GM23248 (cell line): ENCODE measurements at regions not wholly inside any gene's neighbourhood (a gene's known extent, or its start where the extent isn't known, plus 50 kb on each side); places are given as distances from the start of the nearest gene placed in this dataset.

ENCODE experiments used
- DNase-seq: peaks from one replicate; pipeline ENCODE4 v3.0.0-alpha.2; 2015
- H2AFZ ChIP-seq: fragments of 200-600 bp; sonication (generic); 2 replicates; pipeline ENCODE4 v1.6.1; 2016; ENCODE audit warnings: antibody characterized with exemption
- H3F3A ChIP-seq: fragments of 200-600 bp; sonication (generic); 2 replicates; pipeline ENCODE4 v1.6.1; 2016; ENCODE audit warnings: mild to moderate bottlenecking, antibody characterized with exemption, mixed run types; ENCODE audit not compliant: insufficient read depth
- H3K27ac ChIP-seq: fragments of 200-600 bp; sonication (generic); 2 replicates; pipeline ENCODE4 v1.5.1; 2016; ENCODE audit warnings: mild to moderate bottlenecking
- H3K27me3 ChIP-seq: fragments of 200-600 bp; sonication (generic); replicated peaks from 2 replicates; pipeline ENCODE4 v1.6.1; 2016; ENCODE audit warnings: mild to moderate bottlenecking; ENCODE audit not compliant: insufficient read depth
- H3K36me3 ChIP-seq: fragments of 200-600 bp; sonication (generic); 2 replicates; pipeline ENCODE4 v1.6.1; 2016; ENCODE audit warnings: low read depth, mild to moderate bottlenecking
- H3K4me1 ChIP-seq: fragments of 200-600 bp; sonication (generic); 2 replicates; pipeline ENCODE4 v1.6.1; 2016; ENCODE audit warnings: mild to moderate bottlenecking; ENCODE audit not compliant: insufficient read depth
- H3K4me2 ChIP-seq: fragments of 200-600 bp; sonication (generic); one replicate; pipeline ENCODE4 v1.6.1; 2016; ENCODE audit warnings: mild to moderate bottlenecking; ENCODE audit not compliant: unreplicated experiment
- H3K4me3 ChIP-seq: fragments of 200-600 bp; sonication (generic); 2 replicates; pipeline ENCODE4 v1.5.1; 2016; ENCODE audit warnings: mild to moderate bottlenecking
- H3K79me2 ChIP-seq: fragments of 200-600 bp; sonication (generic); 2 replicates; pipeline ENCODE4 v1.6.1; 2016; ENCODE audit warnings: mild to moderate bottlenecking; ENCODE audit not compliant: insufficient read depth
- H3K9ac ChIP-seq: fragments of 200-600 bp; sonication (generic); 2 replicates; pipeline ENCODE4 v1.6.1; 2016; ENCODE audit warnings: mild to moderate bottlenecking
- H3K9me2 ChIP-seq: fragments of 200-600 bp; sonication (generic); 2 replicates; pipeline ENCODE4 v1.6.1; 2016; ENCODE audit warnings: mixed run types, mild to moderate bottlenecking, moderate library complexity; ENCODE audit not compliant: insufficient read depth
- H3K9me3 ChIP-seq: fragments of 200-600 bp; sonication (generic); one replicate; pipeline ENCODE4 v1.6.1; 2017; ENCODE audit warnings: low read depth
- H4K20me1 ChIP-seq: fragments of 200-600 bp; sonication (generic); 2 replicates; pipeline ENCODE4 v1.6.0; 2016; ENCODE audit not compliant: insufficient read depth
- EZH2 ChIP-seq: fragments of 200-600 bp; sonication (generic); IDR thresholded peaks from 2 replicates; pipeline ENCODE4 v1.6.1; 2018; ENCODE audit warnings: antibody characterized with exemption, mild to moderate bottlenecking; ENCODE audit not compliant: insufficient read depth, poor library complexity, severe bottlenecking
- EZH2phosphoT487 ChIP-seq: fragments of 200-600 bp; sonication (generic); IDR thresholded peaks from 2 replicates; pipeline ENCODE4 v1.6.1; 2018; ENCODE audit warnings: antibody characterized with exemption, moderate library complexity, mild to moderate bottlenecking, low read depth; ENCODE audit not compliant: insufficient read depth
- WGBS, 2 experiments: methylation state at CpG; one replicate each; pipeline ENCODE4 v1.1.6; 2015 to 2017; ENCODE audit warnings: low lambda C conversion rate in 2 of 2, low coverage in 1 of 2; ENCODE audit errors: missing lambda C conversion rate in 2 of 2; 5-methylcytosine and 5-hydroxymethylcytosine counted together
- in situ Hi-C: fragments of 300-500 bp; cut with MboI; formaldehyde crosslinking; loops from 2 replicates; pipeline ENCODE4 v1.15.0; 2020

DNA sequence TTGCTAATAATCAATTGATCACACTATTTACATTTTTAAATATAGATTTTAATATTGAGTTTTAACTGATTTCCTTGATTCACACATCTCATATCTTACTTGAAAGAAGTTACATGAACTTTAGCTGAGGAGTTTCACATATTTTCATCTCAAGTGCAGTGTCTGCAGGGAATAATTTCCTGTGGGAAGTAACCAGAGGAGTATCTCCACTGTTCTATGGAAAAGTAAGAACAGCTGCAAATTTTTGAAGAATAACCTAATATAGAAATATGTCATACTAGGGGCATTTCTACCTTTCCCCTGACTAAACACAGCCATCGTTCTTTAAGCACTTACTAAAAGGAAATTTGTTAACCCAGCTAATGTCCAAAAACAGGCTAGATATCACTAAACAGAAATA lies 546.4 kb downstream of the EFNA5 start:
- Histone ChIP-seq H3K9ac (no peak overlapping the region), H3K9me3 (no peaks in the 10 kb centered on the region), H3K4me1 (no peaks in the 10 kb centered on the region), H2AFZ (no peak overlapping the region), H3K9me2 (no peaks in the 10 kb centered on the region), H3F3A (no peaks in the 10 kb centered on the region), H3K36me3 (no peaks in the 10 kb centered on the region), H3K4me2 (no peak overlapping the region), H3K4me3 (no peak overlapping the region), H3K79me2 (no peaks in the 10 kb centered on the region), H3K27me3 (no peaks in the 10 kb centered on the region), H4K20me1 (no peaks in the 10 kb centered on the region), H3K27ac (no peak overlapping the region)
- TF ChIP-seq EZH2, result no peak
- no peak for TF ChIP-seq EZH2phosphoT487
- in situ Hi-C loops, result no loop called here
- no peak for DNase-seq
- 55 to 70% methylated on average over 1 of the region's 1 CpG for WGBS, 2 experiments

DNA sequence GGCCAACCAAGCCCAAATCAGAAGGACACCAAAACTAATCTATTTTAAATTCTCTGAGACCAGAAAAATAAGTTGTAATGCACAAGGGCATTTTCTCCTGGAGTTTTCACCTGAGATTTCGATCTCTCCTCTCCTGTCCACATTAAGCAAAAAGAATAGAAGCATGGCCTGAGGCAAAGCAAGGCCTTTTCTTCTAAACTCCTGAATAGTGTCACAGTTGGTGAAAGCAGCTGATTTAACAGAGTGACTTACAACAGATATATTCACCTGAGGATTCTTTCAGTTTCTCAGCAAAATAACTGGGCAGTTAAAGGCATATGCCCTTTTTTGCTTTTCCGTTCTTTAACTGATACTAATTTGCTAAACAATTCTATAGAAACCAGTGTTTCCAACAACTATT lies 547.7 kb downstream of the EFNA5 start:
- Histone ChIP-seq H3K4me1 (no peaks in the 10 kb centered on the region), H3K4me3 (no peak overlapping the region), H3F3A (no peaks in the 10 kb centered on the region), H3K27me3 (no peaks in the 10 kb centered on the region), H3K9ac (no peak overlapping the region), H2AFZ (no peak overlapping the region), H3K36me3 (no peaks in the 10 kb centered on the region), H3K9me2 (no peaks in the 10 kb centered on the region), H3K27ac (no peak overlapping the region), H3K9me3 (no peaks in the 10 kb centered on the region), H3K79me2 (no peaks in the 10 kb centered on the region), H4K20me1 (no peaks in the 10 kb centered on the region), H3K4me2 (no peak overlapping the region)
- no peak for DNase-seq
- WGBS, 2 experiments, result 51 to 54% methylated on average over 2 of the region's 2 CpGs
- in situ Hi-C loops, result no loop called here
- TF ChIP-seq EZH2, result no peak
- TF ChIP-seq EZH2phosphoT487, result no peak

DNA sequence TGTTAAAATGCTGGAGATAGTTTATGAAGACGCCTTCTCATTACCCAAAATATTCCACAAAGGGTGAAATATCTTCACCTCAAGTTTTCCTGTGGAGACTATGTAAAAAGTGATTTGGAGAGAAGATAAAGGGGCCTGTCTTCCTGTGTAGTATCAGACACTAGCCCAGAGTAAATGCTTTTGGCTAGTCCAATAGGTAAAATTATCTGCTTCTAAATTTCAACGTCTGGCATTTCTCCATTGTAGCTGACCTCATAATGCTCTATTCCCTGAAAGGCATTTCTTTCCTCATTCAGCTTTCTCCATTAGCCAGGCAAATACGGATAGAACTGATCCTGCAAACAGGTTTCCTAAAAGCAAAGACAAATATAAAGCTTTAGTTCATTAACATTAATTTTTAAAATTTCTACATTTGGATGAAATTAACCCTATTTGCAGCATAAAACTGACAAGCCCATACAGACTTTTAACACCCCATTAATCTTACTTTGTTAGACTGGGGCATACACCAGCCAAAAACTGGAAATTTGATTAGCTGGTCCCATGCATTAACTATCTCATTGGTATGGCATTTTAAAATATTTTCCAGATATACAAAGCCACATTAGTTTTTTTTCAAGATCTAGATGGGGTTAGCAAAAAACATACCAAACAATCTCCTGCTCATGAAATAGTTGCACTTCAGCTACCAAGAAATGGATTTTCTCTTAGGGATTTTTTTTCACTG lies 548.8 kb downstream of the EFNA5 start:
- H3K9me2 ChIP-seq, result no peaks in the 10 kb centered on the region
- H3K79me2 ChIP-seq, result no peaks in the 10 kb centered on the region
- no peak overlapping the region for H3K4me2 ChIP-seq
- DNase-seq, result no peak
- no peak for TF ChIP-seq EZH2phosphoT487
- no peak for TF ChIP-seq EZH2
- H4K20me1 ChIP-seq, result no peaks in the 10 kb centered on the region
- no peaks in the 10 kb centered on the region for H3K27me3 ChIP-seq
- H3F3A ChIP-seq, result no peaks in the 10 kb centered on the region
- no peaks in the 10 kb centered on the region for H3K9me3 ChIP-seq
- WGBS, 2 experiments, result 15 to 23% methylated on average over 3 of the region's 3 CpGs
- H3K27ac ChIP-seq, result no peak overlapping the region
- no peak overlapping the region for H3K4me3 ChIP-seq
- H3K9ac ChIP-seq, result no peak overlapping the region
- in situ Hi-C loops, result no loop called here
- no peaks in the 10 kb centered on the region for H3K4me1 ChIP-seq
- no peaks in the 10 kb centered on the region for H3K36me3 ChIP-seq
- no peak overlapping the region for H2AFZ ChIP-seq

DNA sequence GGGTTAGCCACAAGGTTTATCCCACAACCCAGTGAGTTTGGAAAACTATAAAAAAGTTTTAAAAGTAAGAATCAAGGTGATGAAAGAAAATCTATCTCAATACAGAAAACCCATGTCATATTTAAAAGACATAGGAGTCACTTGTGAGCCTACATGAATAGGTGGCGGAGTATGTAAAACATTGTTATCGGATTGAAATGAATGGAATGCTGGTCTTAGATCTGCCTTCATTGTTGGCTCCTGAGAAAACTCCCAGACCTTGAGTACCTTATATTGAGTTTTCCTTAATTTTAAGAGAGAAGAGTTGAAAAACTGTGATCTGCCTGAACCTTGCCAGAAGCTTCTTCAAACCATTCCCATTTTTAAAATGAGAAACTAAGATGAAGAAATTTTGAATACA lies 551.1 kb downstream of the EFNA5 start:
- 83 to 84% methylated on average over 2 of the region's 2 CpGs for WGBS, 2 experiments
- DNase-seq, result no peak
- in situ Hi-C loops, result no loop called here

More for the DNA sequence above, 551.1 kb downstream of the EFNA5 start:
- Histone ChIP-seq H3K79me2 (no peaks in the 10 kb centered on the region), H2AFZ (no peak overlapping the region), H3K9ac (no peak overlapping the region), H3K4me2 (no peak overlapping the region), H3K4me1 (no peaks in the 10 kb centered on the region), H3K9me2 (no peaks in the 10 kb centered on the region), H3K9me3 (no peaks in the 10 kb centered on the region), H3K27ac (no peak overlapping the region), H4K20me1 (no peaks in the 10 kb centered on the region), H3F3A (no peaks in the 10 kb centered on the region), H3K4me3 (no peak overlapping the region), H3K36me3 (no peaks in the 10 kb centered on the region), H3K27me3 (no peaks in the 10 kb centered on the region)
- no peak for TF ChIP-seq EZH2phosphoT487
- no peak for TF ChIP-seq EZH2
